ENCODE measurements at regions not wholly inside any gene's neighbourhood (a gene's known extent, or its start where the extent isn't known, plus 50 kb on each side); places are given as distances from the start of the nearest gene placed in this dataset.

DNA sequence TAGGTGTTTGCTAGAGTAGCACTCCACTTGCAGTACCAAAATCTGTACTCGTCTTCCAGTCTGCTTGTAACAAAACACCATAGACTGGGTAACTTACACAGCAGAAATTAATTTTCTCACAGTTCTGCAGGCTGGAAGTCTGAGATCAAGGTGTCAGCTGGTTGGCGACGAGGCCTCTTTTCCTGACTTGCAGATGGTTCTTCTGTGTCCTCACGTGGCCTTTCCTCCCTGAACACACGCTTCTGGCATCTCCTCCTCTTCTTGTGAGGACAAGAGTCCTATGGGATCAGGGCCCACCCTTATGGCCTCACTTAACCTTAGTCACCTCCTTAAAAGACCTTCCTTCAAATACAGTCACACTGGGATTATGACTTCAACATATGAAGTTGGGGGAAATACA is 493.5 kb upstream of the MYT1L start:
- no peak for FAIRE-seq
- DNase-seq (ENCODE audit: low spot score in 2 of 2) = no peak

- no peak for DNase-seq (ENCODE audit: low spot score in 2 of 2)
- FAIRE-seq = no peak
Observed at GRCh38 chr2:2823061-2823753, 492.1 kb upstream of the MYT1L start.

DNA sequence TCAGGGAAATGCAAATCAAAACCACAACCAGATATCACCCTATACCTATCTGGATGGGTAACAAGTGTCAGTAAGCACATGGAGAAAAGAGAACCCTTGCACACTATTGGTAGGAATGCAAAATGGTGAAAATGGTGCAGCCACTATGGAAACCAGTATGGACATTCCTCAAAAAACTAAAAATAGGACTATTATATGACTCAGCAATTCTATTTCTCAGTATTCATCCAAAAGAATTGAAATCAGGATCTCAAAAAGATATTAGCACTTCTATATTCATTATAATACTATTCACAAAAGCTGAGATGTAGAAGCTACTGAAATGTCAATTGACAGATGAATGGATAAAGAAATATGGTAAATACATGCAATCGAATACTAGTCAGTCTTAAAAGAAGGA is 491.1 kb upstream of the MYT1L start:
- no peak for DNase-seq (ENCODE audit: low spot score in 2 of 2)
- no peak for FAIRE-seq

GRCh38 chr2:2812648-2813047 is 481.6 kb upstream of the MYT1L start:
- FAIRE-seq (no peak), DNase-seq (ENCODE audit: low spot score in 2 of 2) (no peak)

GRCh38 chr2:2812117-2812516 is 481.0 kb upstream of the MYT1L start:
- no peak for DNase-seq (ENCODE audit: low spot score in 2 of 2)
- FAIRE-seq = no peak

- no peak for DNase-seq (ENCODE audit: low spot score in 2 of 2)
- FAIRE-seq = no peak
Observed at GRCh38 chr2:2810504-2810903, 479.4 kb upstream of the MYT1L start.

DNA sequence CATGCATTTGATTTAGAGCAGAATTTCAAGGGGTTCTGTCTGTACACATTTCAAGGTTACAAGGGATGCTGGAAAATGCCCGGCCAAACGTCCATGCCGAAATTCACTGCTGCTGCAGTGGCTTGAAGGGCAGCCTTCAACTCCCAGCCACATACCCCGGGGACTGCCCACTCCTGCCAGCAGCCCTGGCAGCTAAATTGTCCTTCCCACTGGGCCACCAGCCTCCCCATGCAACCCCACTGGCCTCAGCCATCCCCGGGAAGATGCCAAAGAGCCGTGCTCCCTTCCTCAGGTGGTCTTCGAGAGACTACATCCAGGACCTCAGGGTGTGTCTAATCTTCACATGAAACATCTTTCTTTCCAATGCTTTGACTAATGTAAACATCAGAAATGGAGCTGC is 478.7 kb upstream of the MYT1L start:
- no peak for FAIRE-seq
- no peak for DNase-seq (ENCODE audit: low spot score in 2 of 2)

DNA sequence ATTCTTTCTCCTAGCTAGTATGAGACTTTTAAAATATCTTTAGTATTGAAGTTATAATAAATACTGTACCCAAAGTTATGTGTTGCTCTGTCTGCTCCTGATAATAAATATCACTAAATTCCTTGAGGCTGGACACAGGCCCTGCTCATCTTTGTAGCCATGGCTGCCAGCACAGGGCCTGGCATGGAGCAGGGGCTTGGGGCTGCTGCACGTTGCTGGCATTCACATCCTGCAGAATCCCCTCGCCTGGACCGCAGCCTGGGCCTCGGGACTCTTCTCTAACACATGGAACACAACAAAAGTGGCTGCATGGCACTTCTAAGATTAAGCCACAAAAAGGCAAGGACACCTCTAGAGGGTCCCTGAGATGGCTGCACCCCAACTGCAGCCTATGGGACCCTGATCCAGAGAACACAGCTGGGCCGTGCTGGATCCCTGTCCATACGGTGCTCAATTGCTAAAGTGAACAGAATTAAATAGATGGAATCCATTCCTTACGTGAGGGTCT is 477.5 kb upstream of the MYT1L start:
- no peak for FAIRE-seq

DNA sequence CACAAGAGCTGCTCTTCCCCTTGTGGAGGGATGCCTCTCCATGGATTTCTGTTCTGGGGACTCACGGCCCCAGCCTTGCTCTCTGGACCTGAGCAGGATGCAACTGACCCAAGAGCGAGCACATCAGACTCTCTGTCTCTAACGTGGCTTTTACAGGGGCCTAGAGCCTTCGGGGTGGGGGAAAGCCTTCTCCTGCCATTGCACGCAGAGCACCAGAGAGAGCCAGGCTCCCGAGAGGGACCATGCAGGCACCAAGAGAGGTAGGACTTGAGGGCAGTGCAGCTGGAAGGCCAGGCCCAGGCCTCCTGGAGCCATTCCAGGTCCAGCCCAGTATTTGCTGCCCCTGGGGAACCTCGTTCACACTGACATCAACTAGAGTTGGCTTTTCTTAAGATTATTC is 475.6 kb upstream of the MYT1L start:
- DNase-seq (ENCODE audit: low spot score in 2 of 2) = no peak
- no peak for FAIRE-seq

More for the DNA sequence above, 477.5 kb upstream of the MYT1L start:
- no peak for DNase-seq (ENCODE audit: low spot score in 2 of 2)

DNA sequence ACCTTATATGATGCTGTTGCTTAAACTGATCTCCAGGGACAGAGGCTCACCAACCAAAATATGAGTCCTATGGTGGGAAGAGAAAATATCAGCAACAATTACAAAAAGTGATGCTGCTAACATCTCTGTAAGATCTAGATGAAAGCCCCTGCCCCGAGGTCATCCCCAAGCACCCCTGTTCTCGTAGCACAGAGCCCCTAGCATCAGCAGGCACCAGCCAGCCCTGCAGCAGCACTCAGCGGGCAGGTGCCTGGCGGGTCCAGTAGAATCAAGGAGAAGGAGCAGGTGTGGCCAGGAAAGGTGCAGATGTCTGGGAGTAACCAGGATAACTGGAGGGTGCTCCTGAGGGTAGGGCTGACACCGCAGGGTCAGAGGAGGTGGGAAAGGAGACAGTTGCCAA is 474.2 kb upstream of the MYT1L start:
- DNase-seq (ENCODE audit: low spot score in 2 of 2) (no peak), FAIRE-seq (no peak)

DNA sequence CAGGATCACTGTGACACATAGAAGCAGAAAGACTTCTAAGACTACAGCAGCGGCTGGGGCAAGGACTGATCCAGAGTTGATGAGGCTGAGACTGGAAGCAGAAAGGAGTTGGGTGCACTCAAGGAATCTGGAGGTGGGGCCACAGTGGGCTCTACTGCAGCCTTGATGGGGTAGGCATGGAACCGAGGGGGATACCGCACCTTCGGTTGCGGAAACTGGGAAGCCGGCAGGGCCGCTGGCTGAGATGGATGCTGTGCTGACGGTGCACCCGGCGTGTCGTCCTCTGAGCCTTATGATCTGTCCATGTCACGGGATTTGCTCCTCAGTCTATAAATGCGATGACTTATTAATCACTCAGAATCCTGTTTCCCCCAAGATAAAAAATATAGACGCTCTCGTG is 473.5 kb upstream of the MYT1L start:
- DNase-seq (ENCODE audit: low spot score in 2 of 2) = no peak
- no peak for FAIRE-seq

DNA sequence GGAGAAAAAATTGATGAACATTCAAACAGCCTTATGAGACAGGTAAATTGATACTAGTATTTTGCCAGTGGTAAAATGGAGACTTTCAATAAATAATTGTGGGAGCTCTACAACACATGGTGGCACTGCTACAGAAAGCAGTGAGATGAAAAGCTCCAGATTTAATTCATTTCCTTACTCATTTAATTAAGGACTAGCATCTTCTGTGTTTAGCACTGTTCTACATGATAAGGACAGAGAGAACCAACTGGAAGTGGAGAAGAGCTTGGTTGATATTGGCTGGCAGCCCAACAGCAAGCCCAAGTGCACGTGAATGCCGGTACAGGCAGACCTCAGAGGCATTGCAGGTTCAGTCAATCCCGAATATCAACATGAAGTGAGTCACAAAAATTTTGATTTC is 470.4 kb upstream of the MYT1L start:
- no peak for DNase-seq (ENCODE audit: low spot score in 2 of 2)
- no peak for FAIRE-seq

DNA sequence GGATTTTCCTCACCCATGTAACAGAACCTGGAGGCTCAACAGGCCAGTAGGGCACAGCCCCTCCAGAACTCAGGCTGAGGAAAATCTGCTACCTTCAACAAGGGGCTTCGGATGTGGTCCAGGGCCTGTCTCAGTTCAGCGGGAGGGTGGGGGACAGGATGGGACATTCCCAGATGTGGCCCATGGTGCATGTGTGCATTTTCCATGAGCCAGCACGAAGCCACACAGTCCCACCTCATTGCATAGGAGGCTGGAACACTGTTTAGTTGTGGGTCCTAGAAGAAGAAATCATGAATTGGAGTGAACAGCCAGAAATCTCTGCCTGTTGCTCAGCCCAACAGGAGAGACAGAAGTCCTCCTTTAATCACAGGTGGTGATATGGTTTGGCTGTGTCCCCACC is 469.6 kb upstream of the MYT1L start:
- FAIRE-seq (no peak), DNase-seq (ENCODE audit: low spot score in 2 of 2) (no peak)

DNA sequence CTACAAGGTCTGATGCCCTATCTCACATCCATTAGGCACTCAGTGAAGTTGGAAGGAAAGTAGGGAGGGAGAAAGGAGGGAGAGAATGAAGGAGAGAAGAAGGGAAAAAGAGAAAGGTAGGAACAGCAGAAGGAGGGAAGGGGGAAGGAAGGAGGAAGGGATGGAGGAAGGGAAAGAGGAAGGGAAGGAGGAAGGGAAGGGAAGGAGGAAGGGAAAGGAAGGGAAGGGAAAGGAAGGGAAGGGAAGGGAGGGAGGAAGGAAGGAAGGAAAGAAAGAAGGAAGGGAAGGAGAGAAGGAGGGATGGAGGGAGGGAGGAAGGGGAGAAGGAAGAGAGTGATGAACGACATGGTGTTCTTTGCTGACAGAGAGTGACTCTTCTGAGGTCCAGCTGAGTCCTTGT is 468.9 kb upstream of the MYT1L start:
- DNase-seq (ENCODE audit: low spot score in 2 of 2) (no peak), FAIRE-seq (no peak)

DNA sequence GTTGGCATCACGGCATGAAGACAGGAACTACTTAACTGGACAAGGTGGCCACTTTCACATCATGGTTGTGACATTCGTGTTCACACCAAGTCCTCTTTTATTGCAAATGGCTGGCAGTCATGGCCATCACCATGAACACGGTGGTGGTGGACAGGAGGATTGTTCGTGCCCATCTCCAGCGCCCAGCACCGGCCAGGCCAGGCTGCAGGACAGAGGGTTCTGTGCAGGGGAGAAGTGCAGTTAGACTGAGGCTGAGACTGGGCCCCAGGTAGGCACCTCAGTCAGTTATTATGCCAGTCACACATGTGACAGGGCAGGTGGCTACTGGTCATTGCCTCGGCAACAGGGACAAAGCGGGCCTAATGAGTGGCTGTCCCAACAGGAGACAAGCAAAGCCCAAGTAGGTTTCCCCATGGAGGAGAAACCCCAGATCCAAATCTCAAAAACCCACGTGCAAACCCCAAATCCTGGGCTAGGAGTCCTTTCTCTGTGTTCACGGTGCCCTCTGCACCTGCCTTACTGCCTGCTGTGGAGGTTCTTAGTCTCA is 468.1 kb upstream of the MYT1L start:
- DNase-seq (ENCODE audit: low spot score in 2 of 2) (no peak), FAIRE-seq (no peak)

DNA sequence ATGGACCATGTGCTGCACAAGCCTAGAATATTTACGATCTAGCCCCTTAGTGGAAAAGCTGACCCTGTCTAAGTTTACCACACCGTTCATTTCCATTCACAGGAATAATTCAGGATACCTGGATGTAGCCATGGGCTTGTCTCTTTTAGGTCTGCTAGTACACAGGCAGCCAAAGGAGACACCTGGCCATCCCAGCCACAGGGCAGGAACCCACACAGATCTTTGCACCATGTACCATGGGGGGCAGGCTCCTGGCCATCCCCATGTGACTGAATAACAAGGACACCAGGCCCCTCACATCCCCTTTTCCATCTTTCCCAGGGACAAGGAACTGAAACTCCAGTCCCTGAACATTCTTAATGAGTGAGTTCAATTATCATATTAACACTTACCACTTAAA is 467.3 kb upstream of the MYT1L start:
- no peak for FAIRE-seq
- no peak for DNase-seq (ENCODE audit: low spot score in 2 of 2)

- DNase-seq (ENCODE audit: low spot score in 2 of 2) (no peak), FAIRE-seq (no peak)
Observed at GRCh38 chr2:2797797-2798196, 466.7 kb upstream of the MYT1L start.

DNA sequence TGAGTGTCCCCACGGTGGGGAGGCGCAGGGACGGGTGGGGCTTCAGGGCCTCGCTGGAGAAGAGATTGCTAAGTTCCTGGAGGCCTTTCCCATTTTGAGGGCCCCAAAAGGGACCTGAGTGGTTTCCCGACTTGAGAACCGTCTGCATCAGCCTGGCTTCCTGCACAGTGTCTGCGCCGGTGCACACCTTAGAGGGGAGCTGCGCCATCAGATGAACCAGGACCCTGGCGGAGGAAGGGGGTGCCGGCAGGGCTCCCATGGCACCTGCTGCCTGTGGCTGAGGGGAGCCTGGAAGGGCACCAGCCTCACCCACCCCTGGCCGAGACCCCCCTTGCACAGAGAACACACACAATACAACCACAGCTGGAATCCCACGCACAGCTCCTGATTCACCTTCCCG is 465.1 kb upstream of the MYT1L start:
- no peak for FAIRE-seq
- no peak for DNase-seq (ENCODE audit: low spot score in 2 of 2)

- DNase-seq (ENCODE audit: low spot score in 2 of 2) (no peak), FAIRE-seq (no peak)
Observed at GRCh38 chr2:2795438-2796091, 464.5 kb upstream of the MYT1L start.

DNA sequence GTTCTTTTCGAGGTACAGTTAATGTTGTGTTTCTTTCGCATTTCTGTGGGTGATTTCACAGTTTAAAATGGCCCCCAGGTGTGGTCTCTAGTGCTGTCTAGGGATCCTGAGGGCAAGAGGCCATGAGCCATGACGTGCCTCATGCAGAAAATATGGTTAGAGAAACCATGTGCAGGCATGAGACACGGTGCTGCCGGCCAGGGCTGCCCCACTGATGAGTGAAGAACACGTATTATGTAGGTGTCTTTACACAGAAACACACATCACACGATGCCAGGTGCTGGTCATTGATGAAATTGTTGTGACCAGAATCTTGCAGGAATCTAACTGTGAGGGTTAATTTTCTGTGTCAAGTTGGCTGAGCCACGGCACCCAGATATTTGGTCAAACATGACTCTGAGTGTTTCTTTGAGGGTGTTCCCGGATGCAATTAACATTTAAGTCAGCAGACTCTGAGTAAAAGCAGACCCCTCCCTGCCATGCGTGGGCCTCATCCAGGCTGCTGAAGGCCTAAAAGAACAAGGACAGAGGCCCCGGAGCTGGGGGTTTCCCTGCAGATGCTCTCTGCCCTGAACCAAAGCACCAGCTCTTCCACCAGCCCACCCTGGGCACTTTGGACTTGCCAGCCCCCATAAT is 463.0 kb upstream of the MYT1L start:
- FAIRE-seq (no peak), DNase-seq (ENCODE audit: low spot score in 2 of 2) (no peak)

DNA sequence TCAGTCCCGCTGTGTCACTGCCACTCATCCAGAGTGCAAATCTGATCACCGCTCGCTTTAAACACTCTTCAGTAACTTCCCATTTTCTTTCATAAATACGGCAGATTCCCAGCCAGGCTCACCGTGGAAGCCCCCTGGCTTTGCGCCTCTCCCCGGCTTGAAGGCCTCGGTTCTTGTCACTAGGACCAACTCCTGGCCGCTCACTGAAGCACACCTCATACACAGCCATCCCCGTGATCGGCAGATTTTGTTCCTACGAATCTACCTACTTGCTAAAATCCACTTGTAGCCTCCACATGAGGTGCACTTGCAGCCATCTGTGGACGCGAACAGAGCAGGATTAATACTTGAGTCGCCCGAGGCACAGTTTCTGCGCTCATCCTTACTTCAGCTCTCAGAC is 462.4 kb upstream of the MYT1L start:
- FAIRE-seq = no peak
- no peak for DNase-seq (ENCODE audit: low spot score in 2 of 2)

- DNase-seq (ENCODE audit: low spot score in 2 of 2) (no peak), FAIRE-seq (no peak)
Observed at GRCh38 chr2:2791606-2792005, 460.5 kb upstream of the MYT1L start.
